Posterior cingulate gyrus (tissue), 11 donors: ENCODE measurements at regions not wholly inside any gene's neighbourhood (a gene's known extent, or its start where the extent isn't known, plus 50 kb on each side); places are given as distances from the start of the nearest gene placed in this dataset.

Experiments used
- DNase-seq, 10 donors: peaks; one replicate each; pipeline versions ENCODE4 v3.0.0 to v3.0.0-alpha.2; 2020 to 2021; ENCODE audit warnings: mixed read lengths in 3 of 10
- intact Hi-C: fragments of 100-400 bp; cut with DNase I; formaldehyde crosslinking; loops from one replicate; pipeline ENCODE4 v1.15.1; 2023

GRCh38 chr5:165244407-165244806, 1739.0 kb downstream of the MAT2B start:
- DNase-seq: no peak
- intact Hi-C loops: no loop called here

- intact Hi-C loops: no loop called here
- no peak for DNase-seq
These were observed 1752.9 kb downstream of the MAT2B start for GRCh38 chr5:165258197-165258771.

GRCh38 chr5:165260426-165260825, 1755.0 kb downstream of the MAT2B start:
- intact Hi-C loops: no loop called here

GRCh38 chr5:165263536-165263935, 1758.1 kb downstream of the MAT2B start:
- no peak for DNase-seq
- intact Hi-C loops: no loop called here

More at GRCh38 chr5:165260426-165260825, 1755.0 kb downstream of the MAT2B start:
- no peak for DNase-seq

- intact Hi-C loops: no loop called here
- no peak for DNase-seq
These were observed 1761.5 kb downstream of the MAT2B start for GRCh38 chr5:165266939-165267338.

GRCh38 chr5:165272436-165272835, 1767.0 kb downstream of the MAT2B start:
- no peak for DNase-seq
- intact Hi-C loops: no loop called here

GRCh38 chr5:165277661-165278060, 1772.2 kb downstream of the MAT2B start:
- intact Hi-C loops: no loop called here
- no peak for DNase-seq

- DNase-seq: no peak
- intact Hi-C loops: no loop called here
These were observed 1777.1 kb downstream of the MAT2B start for GRCh38 chr5:165282491-165282890.

- DNase-seq: peak in 1 of 10 donors; percentile 59
- intact Hi-C loops: no loop called here
These were observed 1781.3 kb downstream of the MAT2B start for GRCh38 chr5:165286692-165287091.

- no peak for DNase-seq
- intact Hi-C loops: no loop called here
These were observed 1785.1 kb downstream of the MAT2B start for GRCh38 chr5:165290535-165290934.

GRCh38 chr5:165296401-165297130, 1791.1 kb downstream of the MAT2B start:
- intact Hi-C loops: no loop called here
- no peak for DNase-seq

- no peak for DNase-seq
- intact Hi-C loops: no loop called here
These were observed 1798.9 kb downstream of the MAT2B start for GRCh38 chr5:165304193-165304827.

- intact Hi-C loops: no loop called here
- DNase-seq: no peak
These were observed 1800.2 kb downstream of the MAT2B start for GRCh38 chr5:165305596-165305995.

GRCh38 chr5:165309446-165309845, 1804.0 kb downstream of the MAT2B start:
- intact Hi-C loops: no loop called here

GRCh38 chr5:165310031-165310430, 1804.6 kb downstream of the MAT2B start:
- intact Hi-C loops: no loop called here
- DNase-seq: no peak

More at GRCh38 chr5:165309446-165309845, 1804.0 kb downstream of the MAT2B start:
- no peak for DNase-seq

GRCh38 chr5:165321912-165322311, 1816.5 kb downstream of the MAT2B start:
- intact Hi-C loops: no loop called here
- DNase-seq: no peak

- intact Hi-C loops: no loop called here
- DNase-seq: no peak
These were observed 1819.8 kb downstream of the MAT2B start for GRCh38 chr5:165325221-165325620.

GRCh38 chr5:165327631-165328030, 1822.2 kb downstream of the MAT2B start:
- DNase-seq: no peak

GRCh38 chr5:165328846-165329245, 1823.4 kb downstream of the MAT2B start:
- no peak for DNase-seq
- intact Hi-C loops: no loop called here

More at GRCh38 chr5:165327631-165328030, 1822.2 kb downstream of the MAT2B start:
- intact Hi-C loops: no loop called here

- no peak for DNase-seq
- intact Hi-C loops: no loop called here
These were observed 1828.2 kb downstream of the MAT2B start for GRCh38 chr5:165333623-165334022.

GRCh38 chr5:165334201-165334600, 1828.8 kb downstream of the MAT2B start:
- intact Hi-C loops: no loop called here
- no peak for DNase-seq

- no peak for DNase-seq
- intact Hi-C loops: no loop called here
These were observed 1844.3 kb downstream of the MAT2B start for GRCh38 chr5:165349735-165350134.
